DND-41 (cell line): ENCODE measurements at regions not wholly inside any gene's neighbourhood (a gene's known extent, or its start where the extent isn't known, plus 50 kb on each side); places are given as distances from the start of the nearest gene placed in this dataset.

Experiments used
- CTCF ChIP-seq: IDR thresholded peaks from 2 replicates; pipeline ENCODE4 v1.5.1; 2012; ENCODE audit warnings: borderline replicate concordance, low read length, moderate library complexity, mild to moderate bottlenecking; ENCODE audit not compliant: poor library complexity, severe bottlenecking; ENCODE audit errors: extremely low read depth
- EZH2 ChIP-seq: IDR thresholded peaks from 3 replicates; pipeline ENCODE4 v1.6.1; 2012; ENCODE audit warnings: borderline replicate concordance, low read depth, mild to moderate bottlenecking, moderate library complexity, low read length, inconsistent platforms; ENCODE audit not compliant: severe bottlenecking

GRCh38 chr4:163673848-163674697 lies 179.6 kb downstream of the TMA16 start:
- no peak for TF ChIP-seq CTCF
- no peak for TF ChIP-seq EZH2
